Large intestine (tissue), 3 donors: ENCODE measurements at regions not wholly inside any gene's neighbourhood (a gene's known extent, or its start where the extent isn't known, plus 50 kb on each side); places are given as distances from the start of the nearest gene placed in this dataset.

Experiments
- DNase-seq, 2 donors: peaks; one replicate each; pipeline versions ENCODE4 v3.0.0 to v3.0.0-alpha.2; 2013
- H3K27ac ChIP-seq: one replicate; pipeline ENCODE4 v1.5.1; 2013; ENCODE audit warnings: low read length
- H3K27me3 ChIP-seq: 2 replicates; pipeline ENCODE4 v1.6.1; 2013; ENCODE audit warnings: low read length; ENCODE audit not compliant: control insufficient read depth, insufficient read depth
- H3K36me3 ChIP-seq: 2 replicates; pipeline ENCODE4 v1.6.1; 2013; ENCODE audit warnings: low read length; ENCODE audit not compliant: control insufficient read depth, insufficient read depth
- H3K4me1 ChIP-seq: one replicate; pipeline ENCODE4 v1.6.1; 2013; ENCODE audit warnings: low read length; ENCODE audit not compliant: control insufficient read depth, insufficient read depth
- H3K4me3 ChIP-seq: one replicate; pipeline ENCODE4 v1.5.1; 2013; ENCODE audit warnings: low read length
- H3K9me3 ChIP-seq: one replicate; pipeline ENCODE4 v1.6.1; 2013; ENCODE audit warnings: mild to moderate bottlenecking, low read depth, low read length, moderate library complexity; ENCODE audit not compliant: control insufficient read depth
- WGBS: methylation state at CpG from one replicate; pipeline ENCODE4 v1.1.5; 2013; ENCODE audit warnings: low lambda C conversion rate; ENCODE audit not compliant: insufficient coverage; 5-methylcytosine and 5-hydroxymethylcytosine counted together

GRCh38 chr2:12649602-12650400, 66.9 kb upstream of the TRIB2 start:
- Histone ChIP-seq H3K27ac (no peak overlapping the region), H3K4me1 (no peaks in the 10 kb centered on the region), H3K36me3 (no peaks in the 10 kb centered on the region), H3K4me3 (no peak overlapping the region), H3K27me3 (no peaks in the 10 kb centered on the region), H3K9me3 (no peaks in the 10 kb centered on the region)
- DNase-seq: no peak
- WGBS: no CpG with 5 or more reads among the region's 10 CpGs

- Histone ChIP-seq H3K4me3 (no peak overlapping the region), H3K9me3 (no peaks in the 10 kb centered on the region), H3K4me1 (no peaks in the 10 kb centered on the region), H3K36me3 (no peaks in the 10 kb centered on the region), H3K27me3 (no peaks in the 10 kb centered on the region), H3K27ac (no peak overlapping the region)
- DNase-seq: no peak
- no CpG with 5 or more reads among the region's 8 CpGs for WGBS
These were observed 65.1 kb upstream of the TRIB2 start for GRCh38 chr2:12651641-12652040.

GRCh38 chr2:12652723-12653122, 64.0 kb upstream of the TRIB2 start:
- Histone ChIP-seq H3K27ac (no peak overlapping the region), H3K4me1 (no peaks in the 10 kb centered on the region), H3K9me3 (no peaks in the 10 kb centered on the region), H3K4me3 (no peak overlapping the region), H3K27me3 (no peaks in the 10 kb centered on the region), H3K36me3 (no peaks in the 10 kb centered on the region)
- no peak for DNase-seq
- WGBS: no CpG with 5 or more reads among the region's 9 CpGs

- WGBS: 87% methylated on average over 3 of the region's 6 CpGs
- no peaks in the 10 kb centered on the region for H3K36me3 ChIP-seq
- H3K9me3 ChIP-seq: no peaks in the 10 kb centered on the region
- H3K4me1 ChIP-seq: no peaks in the 10 kb centered on the region
- no peaks in the 10 kb centered on the region for H3K27me3 ChIP-seq
- DNase-seq: no peak
- H3K4me3 ChIP-seq: no peak overlapping the region
- H3K27ac ChIP-seq: no peak overlapping the region
These were observed 59.2 kb upstream of the TRIB2 start for GRCh38 chr2:12657560-12657959.

- Histone ChIP-seq H3K27me3 (no peaks in the 10 kb centered on the region), H3K36me3 (no peaks in the 10 kb centered on the region), H3K27ac (no peak overlapping the region), H3K4me3 (no peak overlapping the region), H3K4me1 (no peaks in the 10 kb centered on the region), H3K9me3 (no peaks in the 10 kb centered on the region)
- DNase-seq: no peak
- WGBS: 100% methylated on average over 1 of the region's 3 CpGs
These were observed 58.3 kb upstream of the TRIB2 start for GRCh38 chr2:12658310-12658945.

- no peaks in the 10 kb centered on the region for H3K36me3 ChIP-seq
- no peak overlapping the region for H3K4me3 ChIP-seq
- no peaks in the 10 kb centered on the region for H3K4me1 ChIP-seq
- no peak for DNase-seq
- no peaks in the 10 kb centered on the region for H3K27me3 ChIP-seq
- no peak overlapping the region for H3K27ac ChIP-seq
- peaks cover 3% of the 10 kb centered on the region for H3K9me3 ChIP-seq
- no CpG with 5 or more reads among the region's 1 CpG for WGBS
These were observed 55.2 kb upstream of the TRIB2 start for GRCh38 chr2:12661489-12661888.

GRCh38 chr2:12663306-12664037, 53.3 kb upstream of the TRIB2 start:
- no peaks in the 10 kb centered on the region for H3K27me3 ChIP-seq
- no peaks in the 10 kb centered on the region for H3K36me3 ChIP-seq
- H3K9me3 ChIP-seq: peaks cover 5% of the 10 kb centered on the region
- no CpG with 5 or more reads among the region's 11 CpGs for WGBS
- H3K4me3 ChIP-seq: no peak overlapping the region
- no peak for DNase-seq
- no peaks in the 10 kb centered on the region for H3K4me1 ChIP-seq
- H3K27ac ChIP-seq: no peak overlapping the region

- Histone ChIP-seq H3K27ac (no peak overlapping the region), H3K36me3 (no peaks in the 10 kb centered on the region), H3K4me1 (no peaks in the 10 kb centered on the region), H3K9me3 (peaks cover 5% of the 10 kb centered on the region), H3K27me3 (no peaks in the 10 kb centered on the region), H3K4me3 (no peak overlapping the region)
- no peak for DNase-seq
These were observed 51.4 kb upstream of the TRIB2 start for GRCh38 chr2:12665334-12665733.

- Histone ChIP-seq H3K27ac (no peak overlapping the region), H3K4me3 (no peak overlapping the region), H3K27me3 (no peaks in the 10 kb centered on the region), H3K4me1 (no peaks in the 10 kb centered on the region), H3K36me3 (no peaks in the 10 kb centered on the region), H3K9me3 (peaks cover 5% of the 10 kb centered on the region)
- DNase-seq: no peak
These were observed 50.3 kb upstream of the TRIB2 start for GRCh38 chr2:12666445-12666844.
